HTR-8/SVneo (cell line): ENCODE measurements at regions not wholly inside any gene's neighbourhood (a gene's known extent, or its start where the extent isn't known, plus 50 kb on each side); places are given as distances from the start of the nearest gene placed in this dataset.

Experiments used
- DNase-seq: peaks from one replicate; pipeline ENCODE4 v3.0.0; 2011; ENCODE audit warnings: low spot score, mixed read lengths; ENCODE audit not compliant: insufficient read length
- FAIRE-seq: peaks from 2 replicates; lab custom pipeline; 2011; peaks lifted over from hg19 to GRCh38; lab: Jason Lieb, UNC

GRCh38 chr2:204012072-204012653 is 75.6 kb downstream of the ICOS start:
- no peak for DNase-seq
- no peak for FAIRE-seq

DNA sequence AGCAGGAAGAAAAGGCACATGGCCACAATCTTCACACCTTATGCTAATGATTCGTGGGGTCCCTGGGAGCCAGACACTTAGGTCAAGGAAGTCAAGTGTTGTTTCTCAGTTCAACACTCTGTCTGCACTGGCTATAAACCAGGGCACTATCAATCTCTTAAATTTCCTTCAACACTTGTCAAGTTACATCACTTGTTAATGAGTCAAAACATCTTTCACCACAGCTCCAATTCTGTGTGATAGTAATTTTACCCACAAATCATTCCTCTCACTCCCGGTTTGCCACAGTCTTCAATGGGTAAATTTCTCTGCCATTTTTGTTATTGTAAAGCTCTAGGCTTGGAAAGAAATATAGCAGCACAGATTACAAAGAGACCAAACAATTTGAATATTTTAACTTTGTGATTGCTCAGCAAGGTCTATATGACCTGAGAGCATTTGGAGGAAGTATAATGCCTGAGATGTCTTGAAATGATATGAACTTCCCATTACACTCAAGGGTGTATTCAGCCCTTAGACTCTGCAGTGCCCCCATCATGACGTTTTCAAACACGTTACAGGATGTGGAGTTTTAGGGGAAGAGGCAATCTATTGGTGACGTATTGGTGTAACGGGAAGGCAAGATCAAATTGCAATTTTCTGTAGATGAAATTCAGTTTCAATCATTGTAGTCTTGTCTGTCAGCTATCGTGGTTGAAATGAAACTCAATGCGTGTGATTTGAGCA is 78.7 kb downstream of the ICOS start:
- DNase-seq (no peak), FAIRE-seq (no peak)

DNA sequence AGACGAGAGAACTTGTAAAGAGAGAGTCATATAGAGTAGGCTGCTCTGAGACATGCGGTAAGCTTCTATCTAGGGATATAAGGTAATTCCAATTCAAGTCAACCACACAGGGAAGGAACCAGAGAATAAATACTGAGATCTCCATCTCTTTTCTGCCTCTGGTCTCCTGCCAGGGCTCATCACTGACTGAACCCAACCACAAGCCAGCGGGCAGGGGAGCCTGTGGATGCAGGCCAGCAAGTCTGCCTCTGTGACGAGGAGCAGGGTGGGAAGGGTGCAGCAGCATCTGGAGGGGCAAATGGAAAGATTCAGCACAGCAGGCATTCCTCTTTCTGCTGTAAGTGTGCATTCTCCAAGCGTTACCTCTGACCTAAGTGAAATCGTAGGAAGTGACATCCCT is 82.2 kb downstream of the ICOS start:
- DNase-seq (no peak), FAIRE-seq (no peak)

GRCh38 chr2:204019572-204020501 is 83.3 kb downstream of the ICOS start:
- no peak for FAIRE-seq
- DNase-seq: peak; percentile 2

DNA sequence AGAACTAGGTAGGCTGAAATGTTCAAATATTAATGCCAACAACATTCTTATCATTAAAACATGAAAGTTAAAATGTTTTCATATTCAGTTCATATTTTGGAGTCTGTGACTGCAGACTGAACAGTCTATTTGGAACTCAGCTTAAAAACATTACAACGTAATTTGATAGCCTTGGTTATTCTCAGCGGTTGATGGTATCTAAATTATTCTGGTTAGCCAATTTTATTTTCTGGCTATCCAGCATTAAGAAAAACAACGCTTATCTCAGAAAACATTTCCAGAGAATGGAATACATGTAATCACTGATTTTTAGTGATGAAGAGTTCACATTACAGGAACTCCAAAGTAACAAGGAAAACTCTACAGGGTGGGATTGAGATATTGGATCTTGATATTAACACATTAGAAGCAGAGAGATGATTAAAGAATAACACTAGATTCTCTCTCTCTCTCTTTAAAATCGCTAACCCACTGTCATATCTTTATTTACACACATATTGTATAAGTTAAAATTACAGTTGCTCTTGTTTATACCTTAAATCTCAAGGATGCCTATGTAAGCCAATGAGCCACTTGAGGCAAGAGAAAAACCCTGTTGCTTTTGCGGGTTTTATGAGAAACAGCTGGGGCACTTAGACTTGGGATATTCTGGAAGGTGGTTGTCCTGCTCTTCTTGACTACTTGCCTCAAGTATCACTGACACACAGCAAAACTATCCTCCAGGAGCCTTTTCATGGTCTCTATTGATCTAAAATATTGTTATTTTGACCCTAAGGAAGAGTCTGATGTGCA is 84.9 kb downstream of the ICOS start:
- FAIRE-seq: no peak
- no peak for DNase-seq

DNA sequence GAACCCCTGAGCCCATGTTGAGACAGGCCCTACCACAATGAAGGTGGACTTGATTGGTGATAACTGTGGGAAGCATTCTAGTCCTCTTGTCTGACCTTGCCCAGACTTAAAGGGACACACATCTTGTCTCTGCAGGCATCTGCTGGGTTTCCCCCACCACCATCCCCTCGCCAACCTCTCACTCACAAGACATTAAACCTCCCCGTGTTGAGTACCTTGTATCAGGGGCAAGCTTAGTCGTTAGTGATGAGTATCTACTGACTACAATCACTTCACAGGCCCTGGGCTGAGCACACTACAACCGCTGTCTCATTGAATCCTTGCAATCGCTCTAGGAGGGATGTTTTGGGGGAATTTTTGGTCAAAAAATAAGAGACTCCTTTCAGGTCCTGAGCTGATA is 86.0 kb downstream of the ICOS start:
- FAIRE-seq: no peak
- DNase-seq: no peak

GRCh38 chr2:204023088-204023487 is 86.5 kb downstream of the ICOS start:
- DNase-seq (no peak), FAIRE-seq (no peak)

- no peak for FAIRE-seq
- peak; percentile 9 for DNase-seq
Observed at GRCh38 chr2:204024503-204024902, 87.9 kb downstream of the ICOS start.

- FAIRE-seq (no peak), DNase-seq (no peak)
Observed at GRCh38 chr2:204024906-204025475, 88.4 kb downstream of the ICOS start.

DNA sequence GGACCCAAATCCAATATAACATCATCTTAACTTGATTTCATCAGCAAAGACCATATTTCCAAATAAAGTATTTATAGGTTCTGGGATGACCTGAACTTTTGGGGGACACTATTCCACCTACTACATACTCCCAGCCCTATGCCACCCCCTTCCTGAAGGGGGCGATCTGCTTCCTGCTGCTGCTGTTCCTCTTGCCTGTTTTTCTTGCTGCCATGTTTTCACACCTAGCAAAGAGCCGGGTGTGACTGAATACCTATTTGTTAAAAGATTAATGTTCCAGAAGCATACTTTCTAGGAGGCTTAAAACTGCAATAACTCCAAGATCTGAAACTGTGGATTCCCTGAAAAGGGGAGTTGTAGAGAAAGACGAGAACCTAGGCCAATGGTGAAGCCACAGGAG is 89.7 kb downstream of the ICOS start:
- DNase-seq (no peak), FAIRE-seq (no peak)

DNA sequence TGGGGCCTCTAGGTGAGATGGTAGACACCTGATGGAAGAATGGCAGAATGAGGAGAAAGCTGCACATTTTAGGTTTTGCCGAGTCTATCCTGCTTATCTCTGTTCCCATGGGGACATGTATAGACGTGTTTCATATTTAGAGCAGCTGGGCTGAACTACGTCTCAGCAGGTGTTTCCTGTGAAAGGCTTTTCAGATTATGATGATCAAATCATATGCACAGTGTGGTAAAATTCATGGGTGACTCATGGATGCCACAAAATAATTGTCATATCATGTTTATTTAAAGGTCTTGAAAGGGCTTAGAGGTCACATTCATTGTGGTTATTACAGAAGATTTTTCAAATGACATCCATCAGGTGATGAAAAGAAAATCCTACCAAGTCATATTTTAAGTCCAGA is 90.5 kb downstream of the ICOS start:
- DNase-seq: no peak

GRCh38 chr2:204030322-204030721 is 93.8 kb downstream of the ICOS start:
- DNase-seq: no peak
- FAIRE-seq: no peak

More for the DNA sequence above, 90.5 kb downstream of the ICOS start:
- no peak for FAIRE-seq

GRCh38 chr2:204031056-204031455 is 94.5 kb downstream of the ICOS start:
- no peak for FAIRE-seq
- no peak for DNase-seq

DNA sequence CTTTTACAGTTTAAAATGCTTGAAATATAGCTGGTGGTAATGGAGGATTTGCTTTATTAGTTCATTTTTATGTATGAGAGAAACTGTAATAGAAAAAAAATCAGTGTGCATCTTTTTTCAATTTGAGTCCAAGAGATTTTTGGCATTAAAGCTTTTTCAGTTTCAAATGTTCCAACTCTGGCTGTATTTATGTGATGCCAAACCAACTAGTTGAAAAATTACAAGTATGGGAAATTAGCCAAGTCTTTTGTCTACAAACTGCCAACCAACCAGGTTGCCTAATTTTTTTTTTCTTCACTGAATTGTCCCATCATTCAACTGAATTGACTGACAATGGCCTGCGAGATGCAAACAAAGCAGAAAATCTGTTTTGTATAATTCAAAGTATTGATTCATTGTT is 95.7 kb downstream of the ICOS start:
- FAIRE-seq (no peak), DNase-seq (no peak)

DNA sequence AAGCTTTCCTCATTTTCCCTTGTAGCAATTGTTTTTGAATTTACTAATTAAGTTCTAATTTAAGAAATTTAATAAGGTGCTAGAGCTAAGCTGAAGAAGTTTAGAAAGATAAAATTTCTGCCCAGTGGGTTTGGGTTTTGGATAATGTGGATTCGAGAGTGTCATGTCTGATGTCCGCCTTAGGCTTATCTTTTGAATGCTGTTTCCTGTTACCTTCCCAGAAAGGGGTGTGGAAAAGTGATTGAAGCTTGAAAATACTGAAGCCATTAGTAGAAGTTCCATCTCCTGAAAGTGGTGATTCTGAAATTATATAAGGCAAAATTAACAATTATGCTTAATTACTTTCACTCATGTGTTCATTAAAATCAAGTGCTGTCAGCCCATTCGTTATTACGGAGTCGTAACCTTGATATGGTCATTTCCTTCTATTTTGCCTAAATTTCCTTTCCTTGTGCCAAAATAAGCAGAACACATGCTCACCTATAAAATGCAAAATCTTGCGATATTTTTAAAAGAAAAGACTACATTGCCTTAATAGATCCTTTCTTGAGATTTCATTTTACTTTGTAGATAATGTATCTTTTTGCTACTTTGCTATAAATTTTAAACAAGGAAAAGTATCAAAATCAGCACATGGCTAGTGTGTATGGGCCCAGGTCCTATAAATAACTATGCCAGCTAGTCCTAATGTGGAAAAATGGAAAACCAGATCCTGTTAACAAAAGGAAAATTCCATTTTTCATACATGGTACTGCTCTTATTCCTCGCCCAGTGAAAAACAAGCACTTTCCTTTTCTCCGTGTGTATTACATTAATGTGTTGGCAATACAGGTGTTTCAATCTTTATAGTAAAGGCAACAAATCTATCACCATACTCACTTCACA is 97.3 kb downstream of the ICOS start:
- no peak for DNase-seq
- FAIRE-seq: no peak

DNA sequence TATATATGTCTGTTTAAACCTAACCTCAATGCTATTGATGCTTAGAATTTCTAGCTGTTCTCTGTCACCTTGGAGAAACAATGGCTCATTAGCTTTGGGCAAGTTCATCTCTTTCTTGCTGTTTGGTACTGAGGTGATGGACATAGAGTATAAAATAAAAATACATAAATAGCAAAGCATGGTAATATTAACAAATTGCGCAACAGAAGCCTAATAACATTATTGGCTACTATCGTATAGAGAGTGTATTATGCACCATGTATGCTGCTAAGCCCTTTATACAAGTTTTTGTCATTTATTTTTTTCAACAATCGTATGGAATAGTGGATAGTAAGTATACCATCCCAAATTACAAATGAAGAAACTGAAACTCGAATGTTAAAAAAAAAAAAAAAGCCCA is 100.1 kb downstream of the ICOS start:
- FAIRE-seq (no peak), DNase-seq (no peak)

- FAIRE-seq: no peak
Observed at GRCh38 chr2:204037286-204037685, 100.7 kb downstream of the ICOS start.

GRCh38 chr2:204039298-204039838 is 102.8 kb downstream of the ICOS start:
- FAIRE-seq (no peak), DNase-seq (no peak)

More at GRCh38 chr2:204037286-204037685, 100.7 kb downstream of the ICOS start:
- no peak for DNase-seq

GRCh38 chr2:204040016-204040415 is 103.5 kb downstream of the ICOS start:
- DNase-seq (no peak), FAIRE-seq (no peak)
